Activated CD4-positive, alpha-beta memory T cell treated with anti-CD3 and anti-CD28 coated beads for 36 hours (primary cell): ENCODE measurements at regions not wholly inside any gene's neighbourhood (a gene's known extent, or its start where the extent isn't known, plus 50 kb on each side); places are given as distances from the start of the nearest gene placed in this dataset.

Experiments used
- CTCF ChIA-PET: fragments of 350-600 bp; sonication (Branson Sonifier 250); formaldehyde crosslinking; loops from one replicate; lab custom pipeline; 2021; ENCODE audit warnings: antibody characterized with exemption, inconsistent platforms; lab: Charles Lee
- POLR2A ChIA-PET: fragments of 350-600 bp; sonication (Branson Sonifier 250); formaldehyde crosslinking; loops from one replicate; lab custom pipeline; 2021; ENCODE audit warnings: antibody characterized with exemption; lab: Charles Lee
- DNase-seq: peaks from one replicate; pipeline ENCODE4 v3.0.0-alpha.2; 2020
- H3K27ac Mint-ChIP-seq: one replicate; pipeline ENCODE4 v1.8.0; 2021; ENCODE audit warnings: mixed read lengths
- H3K27me3 Mint-ChIP-seq: one replicate; pipeline ENCODE4 v1.8.0; 2021; ENCODE audit warnings: mixed read lengths
- H3K36me3 Mint-ChIP-seq: one replicate; pipeline ENCODE4 v1.8.0; 2021; ENCODE audit warnings: mixed read lengths
- H3K4me1 Mint-ChIP-seq: one replicate; pipeline ENCODE4 v1.8.0; 2021; ENCODE audit warnings: low read depth, mixed read lengths
- H3K4me3 Mint-ChIP-seq: one replicate; pipeline ENCODE4 v1.8.0; 2021; ENCODE audit warnings: mild to moderate bottlenecking, mixed read lengths
- H3K9me3 Mint-ChIP-seq: one replicate; pipeline ENCODE4 v1.8.0; 2021; ENCODE audit warnings: mixed read lengths
- intact Hi-C: fragments of 100-400 bp; cut with micrococcal nuclease; formaldehyde crosslinking; loops from one replicate; pipeline ENCODE4 v1.15.1; 2023

DNA sequence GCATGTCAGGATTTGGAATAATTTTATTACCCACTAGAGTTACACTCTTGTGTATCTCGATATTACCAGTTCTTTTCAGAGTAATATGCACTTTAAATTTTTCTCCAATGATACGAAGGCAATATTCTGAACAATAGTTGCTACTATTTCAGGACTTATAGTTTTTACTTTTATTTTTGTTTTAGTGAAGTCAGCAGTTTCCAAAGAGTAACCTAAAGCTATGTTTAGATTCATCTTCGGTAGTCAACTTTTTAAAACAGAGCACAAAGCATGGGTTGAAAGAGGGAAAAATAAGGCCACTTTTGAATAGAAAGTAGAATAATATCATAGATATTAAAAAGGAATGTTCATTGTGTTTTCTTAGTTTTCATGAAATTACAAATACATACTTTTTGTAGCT lies 532.7 kb downstream of the CPS1 start:
- DNase-seq, result no peak
- no peaks in the 10 kb centered on the region for H3K9me3 Mint-ChIP-seq
- no peaks in the 10 kb centered on the region for H3K27me3 Mint-ChIP-seq
- ChIA-PET POLR2A (no interaction called here), CTCF (no interaction called here)
- no peak overlapping the region for H3K27ac Mint-ChIP-seq
- no peaks in the 10 kb centered on the region for H3K36me3 Mint-ChIP-seq
- no peak overlapping the region for H3K4me3 Mint-ChIP-seq
- H3K4me1 Mint-ChIP-seq, result no peaks in the 10 kb centered on the region
- intact Hi-C loops, result no loop called here

DNA sequence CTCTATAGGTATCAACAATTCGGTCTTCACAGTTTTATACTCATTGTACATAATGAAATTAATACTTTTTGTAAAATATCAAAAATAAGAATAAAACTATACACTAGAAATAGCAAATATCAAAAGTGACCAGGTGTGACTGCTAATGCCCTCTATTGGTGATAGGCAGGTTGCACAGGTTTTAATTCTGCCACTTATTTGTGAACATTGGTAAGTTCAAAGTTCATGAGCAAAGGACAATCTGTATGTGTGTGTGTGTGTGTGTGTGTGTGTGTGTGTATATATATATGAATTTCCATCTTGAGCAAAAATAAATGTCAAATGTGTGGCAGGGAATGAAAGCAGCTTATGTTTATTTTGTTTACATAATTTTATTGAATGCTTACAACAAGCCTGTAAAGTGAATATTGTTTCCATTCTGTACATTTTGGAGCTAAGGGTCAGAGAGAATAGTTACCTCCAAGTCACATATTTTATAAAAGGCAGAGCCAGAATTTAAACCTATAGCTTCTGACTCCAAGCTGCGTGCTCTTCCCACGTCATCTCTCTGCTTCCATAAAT lies 537.4 kb downstream of the CPS1 start:
- Mint-ChIP-seq H3K27me3 (no peaks in the 10 kb centered on the region), H3K4me1 (no peaks in the 10 kb centered on the region), H3K36me3 (no peaks in the 10 kb centered on the region), H3K4me3 (no peak overlapping the region), H3K9me3 (peaks cover 7% of the 10 kb centered on the region), H3K27ac (no peak overlapping the region)
- CTCF ChIA-PET, result interaction anchor here (0.7 to 1.6 kb wide), 4 partner anchors 8 to 1474 kb away, joined by 3 to 4 read pairs (median 4); no protein-coding TSS in a partner anchor
- POLR2A ChIA-PET, result no interaction called here
- intact Hi-C loops, result no loop called here
- DNase-seq, result no peak

DNA sequence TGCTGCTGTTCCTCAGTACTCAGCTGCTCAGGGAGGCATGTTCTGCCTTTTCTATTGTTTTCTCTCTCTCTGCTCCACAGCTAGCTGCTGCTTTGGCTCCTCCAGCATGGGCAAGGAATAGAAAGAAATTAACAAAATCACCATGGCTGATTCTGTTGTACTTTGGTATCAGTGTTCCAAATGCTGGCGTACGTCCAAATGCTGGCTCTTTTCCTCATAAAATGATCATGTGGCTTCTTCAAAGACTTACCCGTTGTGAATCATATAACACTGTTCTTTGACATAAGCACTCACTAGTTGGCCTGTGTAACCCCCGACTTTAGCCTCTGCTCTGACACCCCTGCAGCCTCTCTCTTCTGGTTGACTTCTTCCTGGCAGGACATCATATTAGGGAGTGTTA lies 547.6 kb downstream of the CPS1 start:
- POLR2A ChIA-PET, result interaction anchor here (0.5 kb wide), 1 partner anchor 1248 kb away, joined by 3 read pairs; no protein-coding TSS in a partner anchor
- CTCF ChIA-PET, result no interaction called here
- Mint-ChIP-seq H3K27ac (no peak overlapping the region), H3K9me3 (peaks cover 9% of the 10 kb centered on the region), H3K27me3 (no peaks in the 10 kb centered on the region), H3K36me3 (no peaks in the 10 kb centered on the region), H3K4me3 (no peak overlapping the region), H3K4me1 (no peaks in the 10 kb centered on the region)
- intact Hi-C loops, result no loop called here
- DNase-seq, result no peak

GRCh38 chr2:211113334-211114175 lies 557.2 kb downstream of the CPS1 start:
- Mint-ChIP-seq H3K9me3 (no peaks in the 10 kb centered on the region), H3K4me3 (no peak overlapping the region), H3K4me1 (no peaks in the 10 kb centered on the region), H3K36me3 (no peaks in the 10 kb centered on the region), H3K27me3 (no peaks in the 10 kb centered on the region), H3K27ac (no peak overlapping the region)
- DNase-seq, result no peak
- ChIA-PET CTCF (no interaction called here), POLR2A (no interaction called here)
- intact Hi-C loops, result no loop called here

- no peaks in the 10 kb centered on the region for H3K27me3 Mint-ChIP-seq
- ChIA-PET POLR2A (no interaction called here), CTCF (interaction anchor here (0.6 kb wide), 1 partner anchor 55 kb away, joined by 3 read pairs; no protein-coding TSS in a partner anchor)
- no peak overlapping the region for H3K27ac Mint-ChIP-seq
- no peaks in the 10 kb centered on the region for H3K4me1 Mint-ChIP-seq
- no peaks in the 10 kb centered on the region for H3K9me3 Mint-ChIP-seq
- H3K36me3 Mint-ChIP-seq, result no peaks in the 10 kb centered on the region
- no peak for DNase-seq
- no peak overlapping the region for H3K4me3 Mint-ChIP-seq
- intact Hi-C loops, result no loop called here
These were observed 558.5 kb downstream of the CPS1 start for GRCh38 chr2:211114826-211115455.

DNA sequence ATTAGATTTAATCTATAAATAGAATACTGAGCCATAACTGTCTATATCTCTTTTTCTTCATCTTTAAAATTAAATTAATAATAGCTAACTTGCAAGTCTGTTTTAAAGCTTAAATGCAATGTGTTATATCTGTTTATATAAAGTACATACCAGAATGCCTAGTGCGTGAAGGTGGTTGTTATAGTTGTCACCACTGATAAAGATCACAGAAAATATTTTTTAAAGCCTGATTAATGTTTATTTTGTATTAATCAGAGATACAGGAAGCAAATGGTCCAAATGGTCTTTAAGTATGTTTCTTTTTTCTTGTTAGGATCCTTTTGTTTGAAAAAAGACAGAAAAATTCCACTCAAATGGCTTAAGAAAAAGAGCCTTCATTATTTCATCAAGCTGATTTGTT lies 560.6 kb downstream of the CPS1 start:
- H3K27me3 Mint-ChIP-seq, result no peaks in the 10 kb centered on the region
- ChIA-PET CTCF (interaction anchor here (0.9 kb wide), 1 partner anchor 40 kb away, joined by 3 read pairs; no protein-coding TSS in a partner anchor), POLR2A (no interaction called here)
- intact Hi-C loops, result no loop called here
- no peak overlapping the region for H3K4me3 Mint-ChIP-seq
- no peaks in the 10 kb centered on the region for H3K9me3 Mint-ChIP-seq
- H3K36me3 Mint-ChIP-seq, result no peaks in the 10 kb centered on the region
- H3K4me1 Mint-ChIP-seq, result no peaks in the 10 kb centered on the region
- no peak overlapping the region for H3K27ac Mint-ChIP-seq
- no peak for DNase-seq

DNA sequence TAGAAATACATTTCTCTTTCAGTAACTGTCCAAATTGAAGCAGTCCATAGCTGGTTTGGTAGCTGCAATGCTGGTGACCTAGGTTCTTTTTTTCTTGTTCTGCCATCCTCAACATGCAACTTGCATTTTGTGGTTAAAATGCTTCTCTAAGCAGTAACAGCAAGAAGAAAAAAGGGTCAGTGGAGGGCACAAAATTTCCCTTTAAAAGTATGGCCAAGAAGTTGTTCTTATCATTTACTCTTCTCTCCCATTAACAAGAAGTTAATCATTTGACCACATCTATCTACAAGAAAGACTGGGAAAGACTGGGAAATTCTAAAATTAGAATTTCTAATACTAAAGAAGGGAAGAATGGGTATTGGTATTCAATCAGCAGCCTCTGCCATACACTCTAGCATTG lies 569.9 kb downstream of the CPS1 start:
- H3K27ac Mint-ChIP-seq, result no peak overlapping the region

GRCh38 chr2:211127501-211127900 lies 571.1 kb downstream of the CPS1 start:
- ChIA-PET POLR2A (no interaction called here), CTCF (interaction anchor here (0.7 kb wide), 1 partner anchor 523 kb away, joined by 3 read pairs; no protein-coding TSS in a partner anchor)
- Mint-ChIP-seq H3K36me3 (no peaks in the 10 kb centered on the region), H3K27ac (no peak overlapping the region), H3K27me3 (no peaks in the 10 kb centered on the region), H3K9me3 (peaks cover 2% of the 10 kb centered on the region), H3K4me3 (no peak overlapping the region), H3K4me1 (no peaks in the 10 kb centered on the region)
- no peak for DNase-seq
- intact Hi-C loops, result no loop called here

More for the DNA sequence above, 569.9 kb downstream of the CPS1 start:
- H3K36me3 Mint-ChIP-seq, result no peaks in the 10 kb centered on the region
- intact Hi-C loops, result no loop called here
- POLR2A ChIA-PET, result no interaction called here
- H3K4me3 Mint-ChIP-seq, result no peak overlapping the region
- CTCF ChIA-PET, result no interaction called here
- no peaks in the 10 kb centered on the region for H3K27me3 Mint-ChIP-seq
- H3K9me3 Mint-ChIP-seq, result peaks cover 2% of the 10 kb centered on the region
- DNase-seq, result no peak
- no peaks in the 10 kb centered on the region for H3K4me1 Mint-ChIP-seq

DNA sequence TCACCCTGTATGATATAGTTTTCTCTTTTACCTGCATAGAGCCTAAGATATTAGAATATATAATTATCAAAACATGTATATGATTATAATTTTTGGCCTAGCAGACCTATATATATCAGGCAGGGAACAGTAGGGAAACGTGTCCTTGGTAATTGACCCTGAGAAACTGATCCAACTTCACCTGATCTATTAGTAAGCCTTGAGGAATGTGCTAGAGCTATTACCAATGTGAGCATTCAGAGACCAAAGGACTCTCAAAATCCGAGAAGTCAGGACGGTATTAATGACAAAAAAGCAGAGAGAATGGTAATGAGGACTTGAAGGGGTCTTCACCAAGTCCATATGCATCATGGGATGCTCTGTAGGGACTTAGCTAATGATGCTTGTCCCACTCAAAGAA lies 571.9 kb downstream of the CPS1 start:
- ChIA-PET POLR2A (no interaction called here), CTCF (interaction anchor here (0.7 kb wide), 1 partner anchor 524 kb away, joined by 3 read pairs; no protein-coding TSS in a partner anchor)
- Mint-ChIP-seq H3K9me3 (peaks cover 2% of the 10 kb centered on the region), H3K36me3 (no peaks in the 10 kb centered on the region), H3K27me3 (no peaks in the 10 kb centered on the region), H3K4me3 (no peak overlapping the region), H3K27ac (no peak overlapping the region), H3K4me1 (no peaks in the 10 kb centered on the region)
- DNase-seq, result no peak
- intact Hi-C loops, result no loop called here

DNA sequence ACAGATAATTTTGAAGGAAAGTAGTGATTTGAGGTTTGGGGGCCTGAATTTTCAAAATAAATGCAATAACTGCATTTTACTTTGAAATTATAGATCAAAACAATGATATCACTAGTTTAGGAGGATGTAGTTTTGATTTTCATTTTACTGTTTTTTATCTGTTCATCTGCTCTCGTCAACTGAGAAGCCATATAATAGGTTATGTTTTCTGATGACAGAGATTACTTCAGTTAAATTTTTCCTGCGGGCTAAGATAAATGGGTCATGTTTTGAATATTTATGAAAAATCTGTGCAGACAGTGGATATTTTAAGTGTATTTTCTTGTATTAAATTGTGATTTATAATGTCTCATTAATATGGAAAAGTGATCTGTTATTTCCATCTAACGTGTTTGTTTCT lies 573.4 kb downstream of the CPS1 start:
- no peaks in the 10 kb centered on the region for H3K27me3 Mint-ChIP-seq
- H3K9me3 Mint-ChIP-seq, result peaks cover 2% of the 10 kb centered on the region
- H3K4me3 Mint-ChIP-seq, result no peak overlapping the region
- no peaks in the 10 kb centered on the region for H3K36me3 Mint-ChIP-seq
- intact Hi-C loops, result no loop called here
- H3K4me1 Mint-ChIP-seq, result no peaks in the 10 kb centered on the region
- H3K27ac Mint-ChIP-seq, result no peak overlapping the region
- DNase-seq, result no peak
- ChIA-PET POLR2A (no interaction called here), CTCF (no interaction called here)

DNA sequence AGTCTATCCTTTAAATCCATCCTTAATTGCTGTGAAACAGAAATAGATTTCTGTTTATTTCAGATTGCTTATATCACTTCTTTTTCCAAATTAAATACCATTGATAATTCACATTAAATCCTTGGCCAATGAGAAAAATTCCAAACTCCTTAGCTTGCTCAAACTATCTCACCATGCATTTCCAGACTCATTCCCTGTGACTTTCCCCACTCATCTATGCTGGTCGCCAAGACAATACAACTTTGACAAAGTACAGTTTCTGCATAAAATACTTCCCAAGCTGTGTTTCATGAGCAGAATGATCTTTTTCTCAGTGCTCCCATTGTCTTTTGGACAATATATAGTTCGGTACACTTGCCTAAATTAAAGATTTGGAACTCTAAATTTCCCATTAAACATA lies 575.6 kb downstream of the CPS1 start:
- H3K27me3 Mint-ChIP-seq, result no peaks in the 10 kb centered on the region
- H3K27ac Mint-ChIP-seq, result no peak overlapping the region
- POLR2A ChIA-PET, result no interaction called here
- H3K9me3 Mint-ChIP-seq, result no peaks in the 10 kb centered on the region
- H3K4me3 Mint-ChIP-seq, result no peak overlapping the region
- intact Hi-C loops, result no loop called here
- H3K36me3 Mint-ChIP-seq, result no peaks in the 10 kb centered on the region
- CTCF ChIA-PET, result no interaction called here
- no peaks in the 10 kb centered on the region for H3K4me1 Mint-ChIP-seq
- no peak for DNase-seq

DNA sequence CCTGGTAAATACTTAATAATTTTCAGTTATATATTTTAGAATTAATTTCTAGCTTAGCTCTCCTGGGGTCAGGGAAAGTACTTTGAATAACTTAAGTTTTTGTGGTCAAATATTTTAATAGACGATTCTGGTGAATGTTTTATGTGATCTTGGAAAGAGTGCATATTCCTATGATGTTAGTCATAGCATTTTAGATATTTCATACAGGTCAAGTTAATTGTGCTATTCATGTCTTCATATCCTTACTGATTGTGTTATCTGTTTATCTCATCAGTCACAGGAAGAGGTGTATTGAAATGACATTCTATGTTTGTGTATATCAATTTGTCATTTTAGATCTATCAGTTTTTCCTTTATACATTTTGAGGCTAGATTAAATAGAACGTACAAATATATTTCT lies 576.2 kb downstream of the CPS1 start:
- no peak for DNase-seq
- Mint-ChIP-seq H3K9me3 (no peaks in the 10 kb centered on the region), H3K4me1 (no peaks in the 10 kb centered on the region), H3K36me3 (no peaks in the 10 kb centered on the region), H3K27me3 (no peaks in the 10 kb centered on the region), H3K27ac (no peak overlapping the region), H3K4me3 (no peak overlapping the region)
- intact Hi-C loops, result no loop called here
- ChIA-PET POLR2A (no interaction called here), CTCF (no interaction called here)
